ENCODE measurements at regions not wholly inside any gene's neighbourhood (a gene's known extent, or its start where the extent isn't known, plus 50 kb on each side); places are given as distances from the start of the nearest gene placed in this dataset.
A peak's percentile ranks its signal among the peaks of the same experiment; 100 is the strongest.
"Not testable (repeated sequence)": the region's sequence is repeated elsewhere in the genome, so short reads cannot be mapped to it uniquely, and the experiment has no call there.

- H2AFZ ChIP-seq (ENCODE audit: insufficient read depth, low read length, poor library complexity); H4K12ac ChIP-seq (ENCODE audit: low read depth, low read length); H3K4me1 ChIP-seq (ENCODE audit: control insufficient read depth in 1 of 2, insufficient read depth in 2 of 2, low read length in 2 of 2); H2BK12ac ChIP-seq (ENCODE audit: low read length); H3K27me3 ChIP-seq (ENCODE audit: insufficient read depth, low read length); H2BK5ac ChIP-seq (ENCODE audit: low read depth, low read length, poor library complexity); H3K4me2 ChIP-seq (ENCODE audit: low read length); H3K18ac ChIP-seq (ENCODE audit: low read length); H3K9ac ChIP-seq (ENCODE audit: low read length); DNase-seq; H3K27ac ChIP-seq (ENCODE audit: low read depth, low read length); H4K8ac ChIP-seq (ENCODE audit: low read depth, low read length); H3K79me2 ChIP-seq (ENCODE audit: control insufficient read depth, insufficient read depth, low read length, poor library complexity); H3K36me3 ChIP-seq (ENCODE audit: control insufficient read depth in 1 of 2, insufficient read depth in 2 of 2, low read length in 2 of 2); H3K79me1 ChIP-seq (ENCODE audit: low read length); H4K91ac ChIP-seq (ENCODE audit: low read depth, low read length); H3K23ac ChIP-seq (ENCODE audit: low read length); H2AK5ac ChIP-seq (ENCODE audit: low read length); H2BK120ac ChIP-seq (ENCODE audit: insufficient read depth, low read length, poor library complexity); H3K14ac ChIP-seq (ENCODE audit: low read length); H3K4ac ChIP-seq (ENCODE audit: low read depth, low read length); H3K4me3 ChIP-seq (ENCODE audit: low read depth, low read length): not testable (repeated sequence)
- WGBS (ENCODE audit: extremely low coverage, insufficient coverage, insufficient read length) = no CpG with 5 or more reads among the region's 4 CpGs
- H3K9me3 ChIP-seq (ENCODE audit: insufficient read depth, low read depth, low read length) = peaks cover 22% of the 10 kb centered on the region
Measured at GRCh38 chr22:12597778-12598177, 2930.2 kb upstream of the OR11H1 start.

DNA sequence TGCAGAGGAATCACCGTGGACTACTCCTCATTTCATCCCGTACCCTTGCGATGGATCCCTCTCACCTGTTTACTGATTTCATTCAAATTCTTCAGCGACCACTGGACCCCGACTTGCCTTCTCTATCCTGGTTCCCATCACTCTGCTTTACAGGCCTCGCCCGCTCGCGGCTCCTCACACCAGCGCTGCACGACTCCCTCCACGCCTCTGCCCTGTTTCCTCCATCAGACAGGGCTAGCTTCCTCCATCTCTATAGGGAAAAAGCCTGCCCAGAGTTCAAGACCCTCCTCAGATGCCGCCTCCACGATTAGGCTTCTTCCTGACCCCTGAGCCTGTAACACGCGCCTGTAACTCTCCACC, 2926.5 kb upstream of the OR11H1 start:
- H2AK5ac ChIP-seq (ENCODE audit: low read length); H3K79me2 ChIP-seq (ENCODE audit: control insufficient read depth, insufficient read depth, low read length, poor library complexity); H3K27me3 ChIP-seq (ENCODE audit: insufficient read depth, low read length); H2BK5ac ChIP-seq (ENCODE audit: low read depth, low read length, poor library complexity); H3K9ac ChIP-seq (ENCODE audit: low read length); H3K4me1 ChIP-seq (ENCODE audit: control insufficient read depth in 1 of 2, insufficient read depth in 2 of 2, low read length in 2 of 2); H3K23ac ChIP-seq (ENCODE audit: low read length); H2BK120ac ChIP-seq (ENCODE audit: insufficient read depth, low read length, poor library complexity); H3K14ac ChIP-seq (ENCODE audit: low read length); H4K12ac ChIP-seq (ENCODE audit: low read depth, low read length); H2BK12ac ChIP-seq (ENCODE audit: low read length); H4K8ac ChIP-seq (ENCODE audit: low read depth, low read length); H2AFZ ChIP-seq (ENCODE audit: insufficient read depth, low read length, poor library complexity); DNase-seq; H3K79me1 ChIP-seq (ENCODE audit: low read length); H3K36me3 ChIP-seq (ENCODE audit: control insufficient read depth in 1 of 2, insufficient read depth in 2 of 2, low read length in 2 of 2); H3K18ac ChIP-seq (ENCODE audit: low read length); H3K4me2 ChIP-seq (ENCODE audit: low read length); H3K27ac ChIP-seq (ENCODE audit: low read depth, low read length); H3K4me3 ChIP-seq (ENCODE audit: low read depth, low read length); H4K91ac ChIP-seq (ENCODE audit: low read depth, low read length); H3K4ac ChIP-seq (ENCODE audit: low read depth, low read length): not testable (repeated sequence)
- peaks cover 20% of the 10 kb centered on the region for H3K9me3 ChIP-seq (ENCODE audit: insufficient read depth, low read depth, low read length)
- WGBS (ENCODE audit: extremely low coverage, insufficient coverage, insufficient read length) = no CpG with 5 or more reads among the region's 16 CpGs

DNA sequence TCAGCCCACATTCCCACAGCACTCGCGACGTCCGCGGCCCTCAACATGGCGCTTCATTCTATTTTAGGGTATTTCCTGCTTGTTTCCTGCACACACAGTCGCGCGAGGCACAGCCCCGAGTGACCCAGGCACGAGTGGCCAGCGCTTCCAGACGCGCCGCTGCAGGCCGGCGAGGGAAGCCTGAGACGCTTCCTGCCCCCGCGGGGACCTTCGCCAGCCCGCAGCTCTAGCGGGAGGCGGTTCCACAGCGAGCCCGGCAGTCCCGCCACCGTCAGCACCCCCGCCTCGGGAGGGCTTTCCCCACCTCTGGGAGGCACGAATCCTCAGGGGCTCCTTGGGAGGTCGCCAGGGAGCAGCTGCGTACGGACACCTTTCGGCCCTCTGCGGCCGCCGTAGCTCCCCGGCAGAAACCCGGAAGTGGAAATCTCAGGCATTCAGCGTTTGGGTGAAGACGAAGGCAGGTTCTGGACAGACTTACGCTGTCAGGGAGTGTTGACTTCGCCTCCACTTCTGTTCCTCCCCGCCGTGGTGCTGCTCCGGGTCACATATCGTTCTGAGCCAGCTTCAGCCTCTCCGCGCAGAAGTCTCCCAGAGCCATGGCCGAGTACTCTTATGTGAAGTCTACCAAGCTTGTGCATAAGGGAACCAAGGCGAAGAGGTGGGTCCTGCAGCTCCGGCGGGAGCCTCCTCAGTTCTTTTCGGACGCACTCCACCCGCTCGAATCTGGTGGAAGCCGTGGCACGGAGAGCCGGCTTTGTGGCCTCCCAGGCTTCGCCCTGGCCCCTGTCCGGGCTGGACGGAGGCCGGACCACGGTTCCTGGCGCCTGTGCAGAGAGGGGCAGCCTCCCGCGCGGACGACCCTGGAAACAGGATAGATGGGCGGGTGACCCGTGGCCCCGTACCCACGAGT, 2925.9 kb upstream of the OR11H1 start:
- no peak overlapping the region for H2BK5ac ChIP-seq (ENCODE audit: low read depth, low read length, poor library complexity)
- H3K27me3 ChIP-seq (ENCODE audit: insufficient read depth, low read length) = no peaks in the 10 kb centered on the region
- no peak overlapping the region for H3K4me3 ChIP-seq (ENCODE audit: low read depth, low read length)
- H4K8ac ChIP-seq (ENCODE audit: low read depth, low read length) = no peak overlapping the region
- no peaks in the 10 kb centered on the region for H3K79me1 ChIP-seq (ENCODE audit: low read length)
- DNase-seq = peak; percentile 60 to 68
- H3K27ac ChIP-seq (ENCODE audit: low read depth, low read length) = no peak overlapping the region
- no peaks in the 10 kb centered on the region for H3K36me3 ChIP-seq (ENCODE audit: control insufficient read depth in 1 of 2, insufficient read depth in 2 of 2, low read length in 2 of 2)
- H3K4me1 ChIP-seq (ENCODE audit: control insufficient read depth in 1 of 2, insufficient read depth in 2 of 2, low read length in 2 of 2) = no peaks in the 10 kb centered on the region
- H2AFZ ChIP-seq (ENCODE audit: insufficient read depth, low read length, poor library complexity) = no peak overlapping the region
- peaks cover 20% of the 10 kb centered on the region for H3K9me3 ChIP-seq (ENCODE audit: insufficient read depth, low read depth, low read length)
- H4K91ac ChIP-seq (ENCODE audit: low read depth, low read length) = no peak overlapping the region
- no peak overlapping the region for H3K9ac ChIP-seq (ENCODE audit: low read length)
- no peak overlapping the region for H3K18ac ChIP-seq (ENCODE audit: low read length)
- no peak overlapping the region for H3K4me2 ChIP-seq (ENCODE audit: low read length)
- no peak overlapping the region for H3K14ac ChIP-seq (ENCODE audit: low read length)
- H2BK120ac ChIP-seq (ENCODE audit: insufficient read depth, low read length, poor library complexity) = no peak overlapping the region
- no peak overlapping the region for H3K4ac ChIP-seq (ENCODE audit: low read depth, low read length)
- no peak overlapping the region for H3K23ac ChIP-seq (ENCODE audit: low read length)
- H2BK12ac ChIP-seq (ENCODE audit: low read length) = no peak overlapping the region
- no peak overlapping the region for H2AK5ac ChIP-seq (ENCODE audit: low read length)
- no peaks in the 10 kb centered on the region for H3K79me2 ChIP-seq (ENCODE audit: control insufficient read depth, insufficient read depth, low read length, poor library complexity)
- no peak overlapping the region for H4K12ac ChIP-seq (ENCODE audit: low read depth, low read length)
- no CpG with 5 or more reads among the region's 75 CpGs for WGBS (ENCODE audit: extremely low coverage, insufficient coverage, insufficient read length)

DNA sequence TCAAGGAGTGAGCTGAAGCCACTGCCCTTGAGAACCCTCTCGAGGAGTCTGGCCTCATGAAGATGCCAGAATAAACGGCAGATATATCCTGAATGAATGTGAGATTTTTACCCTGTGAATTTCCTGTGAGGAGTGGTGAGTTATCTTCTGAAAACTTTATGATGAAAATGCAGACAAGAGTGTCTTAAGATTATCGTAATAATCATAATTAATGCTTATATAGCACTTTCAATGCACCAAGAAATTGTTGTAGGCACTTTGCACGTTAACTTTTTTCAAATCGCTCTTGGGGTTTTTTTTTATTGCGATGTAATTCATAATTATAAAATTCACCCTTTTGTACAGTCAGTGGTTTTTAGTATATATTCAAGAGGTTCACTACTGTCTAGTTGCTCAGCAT, 2924.6 kb upstream of the OR11H1 start:
- H3K9ac ChIP-seq (ENCODE audit: low read length); H3K4me3 ChIP-seq (ENCODE audit: low read depth, low read length); H4K12ac ChIP-seq (ENCODE audit: low read depth, low read length); H3K27ac ChIP-seq (ENCODE audit: low read depth, low read length); H2AFZ ChIP-seq (ENCODE audit: insufficient read depth, low read length, poor library complexity); H4K91ac ChIP-seq (ENCODE audit: low read depth, low read length); H3K4ac ChIP-seq (ENCODE audit: low read depth, low read length); H3K23ac ChIP-seq (ENCODE audit: low read length); H3K79me2 ChIP-seq (ENCODE audit: control insufficient read depth, insufficient read depth, low read length, poor library complexity); H2BK120ac ChIP-seq (ENCODE audit: insufficient read depth, low read length, poor library complexity); H3K36me3 ChIP-seq (ENCODE audit: control insufficient read depth in 1 of 2, insufficient read depth in 2 of 2, low read length in 2 of 2); H3K4me1 ChIP-seq (ENCODE audit: control insufficient read depth in 1 of 2, insufficient read depth in 2 of 2, low read length in 2 of 2); H3K79me1 ChIP-seq (ENCODE audit: low read length); H2BK12ac ChIP-seq (ENCODE audit: low read length); H2BK5ac ChIP-seq (ENCODE audit: low read depth, low read length, poor library complexity); H2AK5ac ChIP-seq (ENCODE audit: low read length); H4K8ac ChIP-seq (ENCODE audit: low read depth, low read length); H3K18ac ChIP-seq (ENCODE audit: low read length); H3K27me3 ChIP-seq (ENCODE audit: insufficient read depth, low read length); DNase-seq; H3K14ac ChIP-seq (ENCODE audit: low read length); H3K4me2 ChIP-seq (ENCODE audit: low read length): not testable (repeated sequence)
- peaks cover 18% of the 10 kb centered on the region for H3K9me3 ChIP-seq (ENCODE audit: insufficient read depth, low read depth, low read length)
- WGBS (ENCODE audit: extremely low coverage, insufficient coverage, insufficient read length) = no CpG with 5 or more reads among the region's 6 CpGs

All from trophoblast cell (in vitro differentiated cells and primary cell).